ENCODE measurements at regions not wholly inside any gene's neighbourhood (a gene's known extent, or its start where the extent isn't known, plus 50 kb on each side); places are given as distances from the start of the nearest gene placed in this dataset.

DNA sequence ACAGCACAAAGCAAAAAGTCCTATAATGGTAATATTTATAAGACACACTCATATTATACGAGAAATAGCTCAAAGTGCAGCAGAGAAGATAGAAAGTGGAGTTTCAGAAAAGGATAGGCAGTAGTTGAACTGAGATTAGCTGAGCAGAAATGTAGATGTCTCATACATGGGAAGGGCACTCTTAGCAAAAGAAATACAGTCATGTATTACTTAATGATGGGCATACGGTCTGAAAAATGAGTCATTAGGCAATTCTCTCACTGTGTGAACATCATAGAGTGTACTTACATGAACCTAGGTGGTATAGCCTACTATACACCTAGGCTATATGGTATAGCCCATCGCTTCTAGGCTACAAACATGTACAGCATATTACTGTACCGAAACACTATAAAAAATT lies 671.3 kb downstream of the RPS29 start:
- no peak for ATAC-seq
- TF ChIP-seq ZFP3 (CRISPR knock-in tag; IDR thresholded peaks at IDR 0.05) (no peak), ARNTL (CRISPR knock-in tag; IDR thresholded peaks at IDR 0.05; ENCODE audit: borderline replicate concordance, low read depth) (no peak), ZFP30 (CRISPR knock-in tag; IDR thresholded peaks at IDR 0.05) (no peak), ZNF8 (CRISPR knock-in tag; IDR thresholded peaks at IDR 0.05) (no peak), ZNF70 (CRISPR knock-in tag; IDR thresholded peaks at IDR 0.05) (no peak), ISL1 (CRISPR knock-in tag; IDR thresholded peaks at IDR 0.05) (no peak), GLIS3 (CRISPR knock-in tag; IDR thresholded peaks at IDR 0.05) (no peak), ZC3H10 (CRISPR knock-in tag; IDR thresholded peaks at IDR 0.05) (no peak), TOX (CRISPR knock-in tag; IDR thresholded peaks at IDR 0.05; ENCODE audit: borderline replicate concordance) (no peak), ZNF565 (CRISPR knock-in tag; conservative IDR thresholded peaks at IDR 0.05; ENCODE audit: low read depth) (no peak)
- TF ChIP-seq, protein P1, sequence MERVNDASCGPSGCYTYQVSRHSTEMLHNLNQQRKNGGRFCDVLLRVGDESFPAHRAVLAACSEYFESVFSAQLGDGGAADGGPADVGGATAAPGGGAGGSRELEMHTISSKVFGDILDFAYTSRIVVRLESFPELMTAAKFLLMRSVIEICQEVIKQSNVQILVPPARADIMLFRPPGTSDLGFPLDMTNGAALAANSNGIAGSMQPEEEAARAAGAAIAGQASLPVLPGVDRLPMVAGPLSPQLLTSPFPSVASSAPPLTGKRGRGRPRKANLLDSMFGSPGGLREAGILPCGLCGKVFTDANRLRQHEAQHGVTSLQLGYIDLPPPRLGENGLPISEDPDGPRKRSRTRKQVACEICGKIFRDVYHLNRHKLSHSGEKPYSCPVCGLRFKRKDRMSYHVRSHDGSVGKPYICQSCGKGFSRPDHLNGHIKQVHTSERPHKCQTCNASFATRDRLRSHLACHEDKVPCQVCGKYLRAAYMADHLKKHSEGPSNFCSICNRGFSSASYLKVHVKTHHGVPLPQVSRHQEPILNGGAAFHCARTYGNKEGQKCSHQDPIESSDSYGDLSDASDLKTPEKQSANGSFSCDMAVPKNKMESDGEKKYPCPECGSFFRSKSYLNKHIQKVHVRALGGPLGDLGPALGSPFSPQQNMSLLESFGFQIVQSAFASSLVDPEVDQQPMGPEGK (CRISPR knock-in tag; IDR thresholded peaks at IDR 0.05; ENCODE audit: borderline replicate concordance), result no peak
- TF ChIP-seq, protein P2, sequence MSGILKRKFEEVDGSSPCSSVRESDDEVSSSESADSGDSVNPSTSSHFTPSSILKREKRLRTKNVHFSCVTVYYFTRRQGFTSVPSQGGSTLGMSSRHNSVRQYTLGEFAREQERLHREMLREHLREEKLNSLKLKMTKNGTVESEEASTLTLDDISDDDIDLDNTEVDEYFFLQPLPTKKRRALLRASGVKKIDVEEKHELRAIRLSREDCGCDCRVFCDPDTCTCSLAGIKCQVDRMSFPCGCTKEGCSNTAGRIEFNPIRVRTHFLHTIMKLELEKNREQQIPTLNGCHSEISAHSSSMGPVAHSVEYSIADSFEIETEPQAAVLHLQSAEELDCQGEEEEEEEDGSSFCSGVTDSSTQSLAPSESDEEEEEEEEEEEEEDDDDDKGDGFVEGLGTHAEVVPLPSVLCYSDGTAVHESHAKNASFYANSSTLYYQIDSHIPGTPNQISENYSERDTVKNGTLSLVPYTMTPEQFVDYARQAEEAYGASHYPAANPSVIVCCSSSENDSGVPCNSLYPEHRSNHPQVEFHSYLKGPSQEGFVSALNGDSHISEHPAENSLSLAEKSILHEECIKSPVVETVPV (CRISPR knock-in tag; IDR thresholded peaks at IDR 0.05), result no peak

DNA sequence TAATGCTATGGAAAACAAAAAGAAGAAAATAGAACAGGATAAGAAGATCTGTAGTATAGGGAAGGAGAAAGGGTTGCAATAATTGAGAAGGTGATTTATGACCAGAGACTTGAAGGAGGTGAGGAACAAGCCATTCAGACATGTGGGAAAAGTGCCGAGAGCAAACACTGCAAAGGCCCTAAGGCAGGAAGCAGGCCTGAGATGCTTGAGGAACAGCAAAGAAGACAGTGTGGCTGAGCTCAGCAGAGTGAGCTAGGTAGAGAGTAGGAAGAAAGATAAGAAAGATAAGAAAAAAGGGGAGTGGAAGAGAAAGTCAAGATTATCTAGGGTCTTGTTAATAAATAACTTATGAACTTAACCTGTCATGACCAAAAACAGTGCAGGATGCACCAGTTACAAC lies 671.8 kb downstream of the RPS29 start:
- TF ChIP-seq ZFP30 (CRISPR knock-in tag; IDR thresholded peaks at IDR 0.05) (no peak), OSR1 (CRISPR knock-in tag; IDR thresholded peaks at IDR 0.05) (no peak)
- no peak for ATAC-seq

DNA sequence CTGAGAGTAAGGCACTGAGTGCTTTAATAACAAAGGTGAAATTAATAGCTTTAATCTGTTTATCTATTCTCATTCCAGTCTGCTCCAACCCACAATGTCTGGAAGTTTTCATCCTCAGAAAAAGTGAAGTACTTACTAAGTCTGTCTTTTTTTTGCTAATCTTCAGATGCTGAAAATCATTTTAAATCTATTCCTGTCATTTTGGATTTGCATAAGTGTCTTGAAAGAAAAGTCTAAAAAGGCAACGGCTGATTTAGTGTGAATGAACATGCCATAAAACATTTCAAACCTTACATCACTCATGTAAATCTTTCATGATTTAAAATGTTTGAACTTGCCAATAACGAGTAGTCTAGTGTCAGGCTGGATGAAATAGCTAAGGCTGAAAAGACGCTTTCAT lies 685.6 kb downstream of the RPS29 start:
- no peak for ATAC-seq
- TF ChIP-seq ESRRG (CRISPR knock-in tag; IDR thresholded peaks at IDR 0.05) (no peak), ZNF565 (CRISPR knock-in tag; conservative IDR thresholded peaks at IDR 0.05; ENCODE audit: low read depth) (no peak), RARB (CRISPR knock-in tag; IDR thresholded peaks at IDR 0.05) (no peak), ISL1 (CRISPR knock-in tag; IDR thresholded peaks at IDR 0.05) (peak; percentile 77)
- TF ChIP-seq, protein P3, sequence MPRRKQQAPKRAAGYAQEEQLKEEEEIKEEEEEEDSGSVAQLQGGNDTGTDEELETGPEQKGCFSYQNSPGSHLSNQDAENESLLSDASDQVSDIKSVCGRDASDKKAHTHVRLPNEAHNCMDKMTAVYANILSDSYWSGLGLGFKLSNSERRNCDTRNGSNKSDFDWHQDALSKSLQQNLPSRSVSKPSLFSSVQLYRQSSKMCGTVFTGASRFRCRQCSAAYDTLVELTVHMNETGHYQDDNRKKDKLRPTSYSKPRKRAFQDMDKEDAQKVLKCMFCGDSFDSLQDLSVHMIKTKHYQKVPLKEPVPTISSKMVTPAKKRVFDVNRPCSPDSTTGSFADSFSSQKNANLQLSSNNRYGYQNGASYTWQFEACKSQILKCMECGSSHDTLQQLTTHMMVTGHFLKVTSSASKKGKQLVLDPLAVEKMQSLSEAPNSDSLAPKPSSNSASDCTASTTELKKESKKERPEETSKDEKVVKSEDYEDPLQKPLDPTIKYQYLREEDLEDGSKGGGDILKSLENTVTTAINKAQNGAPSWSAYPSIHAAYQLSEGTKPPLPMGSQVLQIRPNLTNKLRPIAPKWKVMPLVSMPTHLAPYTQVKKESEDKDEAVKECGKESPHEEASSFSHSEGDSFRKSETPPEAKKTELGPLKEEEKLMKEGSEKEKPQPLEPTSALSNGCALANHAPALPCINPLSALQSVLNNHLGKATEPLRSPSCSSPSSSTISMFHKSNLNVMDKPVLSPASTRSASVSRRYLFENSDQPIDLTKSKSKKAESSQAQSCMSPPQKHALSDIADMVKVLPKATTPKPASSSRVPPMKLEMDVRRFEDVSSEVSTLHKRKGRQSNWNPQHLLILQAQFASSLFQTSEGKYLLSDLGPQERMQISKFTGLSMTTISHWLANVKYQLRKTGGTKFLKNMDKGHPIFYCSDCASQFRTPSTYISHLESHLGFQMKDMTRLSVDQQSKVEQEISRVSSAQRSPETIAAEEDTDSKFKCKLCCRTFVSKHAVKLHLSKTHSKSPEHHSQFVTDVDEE (CRISPR knock-in tag; IDR thresholded peaks at IDR 0.05), result no peak

DNA sequence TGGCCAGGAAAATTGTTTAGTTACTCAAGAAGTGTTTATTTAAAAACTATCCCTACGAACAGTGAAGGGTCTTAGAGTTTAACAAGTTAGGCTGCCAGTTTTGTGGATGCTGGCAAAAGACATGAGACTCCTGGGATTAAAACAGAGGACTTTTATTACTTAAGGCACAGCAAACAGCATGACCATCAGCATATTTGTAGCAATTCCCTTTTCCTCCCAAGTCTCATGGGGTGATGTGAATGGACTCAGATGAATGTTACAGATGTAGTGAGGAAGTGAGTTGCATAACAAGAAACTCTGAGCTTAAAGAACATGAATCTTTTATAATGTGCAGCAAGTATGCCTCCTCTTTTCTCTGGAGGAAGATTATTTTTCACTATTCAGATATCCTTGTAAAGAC lies 695.8 kb downstream of the RPS29 start:
- TF ChIP-seq ZFP30 (CRISPR knock-in tag; IDR thresholded peaks at IDR 0.05) (no peak), RARB (CRISPR knock-in tag; IDR thresholded peaks at IDR 0.05) (no peak)
- TF ChIP-seq, protein P3 (CRISPR knock-in tag; IDR thresholded peaks at IDR 0.05), result no peak
- TF ChIP-seq, protein P4, sequence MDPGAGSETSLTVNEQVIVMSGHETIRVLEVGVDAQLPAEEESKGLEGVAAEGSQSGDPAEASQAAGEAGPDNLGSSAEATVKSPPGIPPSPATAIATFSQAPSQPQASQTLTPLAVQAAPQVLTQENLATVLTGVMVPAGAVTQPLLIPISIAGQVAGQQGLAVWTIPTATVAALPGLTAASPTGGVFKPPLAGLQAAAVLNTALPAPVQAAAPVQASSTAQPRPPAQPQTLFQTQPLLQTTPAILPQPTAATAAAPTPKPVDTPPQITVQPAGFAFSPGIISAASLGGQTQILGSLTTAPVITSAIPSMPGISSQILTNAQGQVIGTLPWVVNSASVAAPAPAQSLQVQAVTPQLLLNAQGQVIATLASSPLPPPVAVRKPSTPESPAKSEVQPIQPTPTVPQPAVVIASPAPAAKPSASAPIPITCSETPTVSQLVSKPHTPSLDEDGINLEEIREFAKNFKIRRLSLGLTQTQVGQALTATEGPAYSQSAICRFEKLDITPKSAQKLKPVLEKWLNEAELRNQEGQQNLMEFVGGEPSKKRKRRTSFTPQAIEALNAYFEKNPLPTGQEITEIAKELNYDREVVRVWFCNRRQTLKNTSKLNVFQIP (CRISPR knock-in tag; IDR thresholded peaks at IDR 0.05; ENCODE audit: borderline replicate concordance, low read depth), result no peak
- no peak for ATAC-seq

Data from SK-N-SH treated with all-trans-retinoic acid at 6 μM for 48 hours (cell line).